ENCODE measurements at regions not wholly inside any gene's neighbourhood (a gene's known extent, or its start where the extent isn't known, plus 50 kb on each side); places are given as distances from the start of the nearest gene placed in this dataset.

DNA sequence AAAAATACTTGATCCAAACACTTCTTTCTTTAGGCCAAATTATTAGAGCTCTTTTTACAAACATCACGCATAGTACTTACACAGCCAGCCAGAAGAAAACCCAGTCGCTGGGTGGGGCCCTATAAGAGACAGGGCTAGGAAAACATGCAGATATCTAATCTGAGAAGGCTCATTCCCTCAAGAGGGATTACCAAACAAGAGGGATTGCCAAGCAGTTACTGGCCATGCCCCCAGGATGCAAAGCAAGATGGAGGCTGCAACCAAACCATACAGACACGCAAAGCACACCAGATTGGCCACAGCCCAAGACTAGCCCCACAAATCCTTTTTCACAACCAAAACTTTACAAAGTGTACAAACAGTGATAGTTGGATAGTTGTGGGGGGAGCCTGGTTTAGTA lies 1235.4 kb upstream of the GJE1 start:
- peak overlapping the region; percentile 80; the same call in 2 of the 3 replicates for H3K27ac ChIP-seq (ENCODE audit: extremely low read depth, low read depth, low read length)
- peak overlapping the region; percentile 65 to 71; a peak in 3 of 4 replicates for H3K9ac ChIP-seq (ENCODE audit: insufficient read depth in 1 of 2, low read depth in 2 of 2, low read length in 2 of 2)
- BruUV-seq (replicated peaks): no TSS peak
- ATAC-seq (peak; percentile 80), DNase-seq (ENCODE audit: extremely low read depth in 1 of 4, low spot score in 3 of 4) (peak in 2 of 4 experiments; percentile 24 to 54), FAIRE-seq (peak; percentile 37)
- peaks cover 16% of the 10 kb centered on the region; the same call in 2 of the 3 replicates for H3K36me3 ChIP-seq (ENCODE audit: control insufficient read depth, insufficient read depth, low read length)
- intact Hi-C loops (cut with micrococcal nuclease): no loop called here
- no peak overlapping the region; the same call in 1 of the 2 replicates for H2AFZ ChIP-seq (ENCODE audit: low read depth, low read length)
- H3K4me2 ChIP-seq (ENCODE audit: insufficient read depth, low read length): peak overlapping the region; percentile 75
- no peaks in the 10 kb centered on the region for H3K9me3 ChIP-seq (replicated peaks; ENCODE audit: control insufficient read depth, insufficient read depth, low read depth, low read length)
- peak overlapping the region; percentile 58 for H3K4me3 ChIP-seq
- H3K27me3 ChIP-seq (ENCODE audit: control insufficient read depth in 2 of 2, insufficient read depth in 2 of 2, low read length in 2 of 2): no peaks in the 10 kb centered on the region
- WGBS (ENCODE audit: insufficient coverage, low coverage, missing lambda C conversion rate): 3% methylated on average over 3 of the region's 3 CpGs
- TF ChIP-seq ELF2 (CRISPR knock-in tag; IDR thresholded peaks at IDR 0.05) (no peak), YY1 (IDR thresholded peaks at IDR 0.05; ENCODE audit: borderline replicate concordance in 1 of 3, control insufficient read depth in 1 of 3, extremely low read depth in 1 of 3, insufficient read depth in 3 of 3, insufficient read length in 1 of 3, insufficient replicate concordance in 2 of 3, low read depth in 1 of 3, low read length in 2 of 3) (peak in 2 of 3 experiments; percentile 35 to 78), ZNF766 (CRISPR knock-in tag; conservative IDR thresholded peaks at IDR 0.05) (0 out of 2 replicates have a peak, but pooled peaks have one; percentile 27)
- TF ChIP-seq, protein P1, sequence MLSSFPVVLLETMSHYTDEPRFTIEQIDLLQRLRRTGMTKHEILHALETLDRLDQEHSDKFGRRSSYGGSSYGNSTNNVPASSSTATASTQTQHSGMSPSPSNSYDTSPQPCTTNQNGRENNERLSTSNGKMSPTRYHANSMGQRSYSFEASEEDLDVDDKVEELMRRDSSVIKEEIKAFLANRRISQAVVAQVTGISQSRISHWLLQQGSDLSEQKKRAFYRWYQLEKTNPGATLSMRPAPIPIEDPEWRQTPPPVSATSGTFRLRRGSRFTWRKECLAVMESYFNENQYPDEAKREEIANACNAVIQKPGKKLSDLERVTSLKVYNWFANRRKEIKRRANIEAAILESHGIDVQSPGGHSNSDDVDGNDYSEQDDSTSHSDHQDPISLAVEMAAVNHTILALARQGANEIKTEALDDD (IDR thresholded peaks at IDR 0.05): peak; percentile 43; the same call in 1 of the 2 replicates
- TF ChIP-seq, protein P2, sequence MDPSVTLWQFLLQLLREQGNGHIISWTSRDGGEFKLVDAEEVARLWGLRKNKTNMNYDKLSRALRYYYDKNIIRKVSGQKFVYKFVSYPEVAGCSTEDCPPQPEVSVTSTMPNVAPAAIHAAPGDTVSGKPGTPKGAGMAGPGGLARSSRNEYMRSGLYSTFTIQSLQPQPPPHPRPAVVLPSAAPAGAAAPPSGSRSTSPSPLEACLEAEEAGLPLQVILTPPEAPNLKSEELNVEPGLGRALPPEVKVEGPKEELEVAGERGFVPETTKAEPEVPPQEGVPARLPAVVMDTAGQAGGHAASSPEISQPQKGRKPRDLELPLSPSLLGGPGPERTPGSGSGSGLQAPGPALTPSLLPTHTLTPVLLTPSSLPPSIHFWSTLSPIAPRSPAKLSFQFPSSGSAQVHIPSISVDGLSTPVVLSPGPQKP (CRISPR knock-in tag; IDR thresholded peaks at IDR 0.05): no peak
- no peaks in the 10 kb centered on the region for H3K9me1 ChIP-seq (ENCODE audit: control insufficient read depth, insufficient read depth, low read length)
- POLR2A ChIA-PET: interaction anchor here (0.6 kb wide), 1 partner anchor 1522 kb away, joined by 4 read pairs; no protein-coding TSS in a partner anchor
- H4K20me1 ChIP-seq (replicated peaks; ENCODE audit: control insufficient read depth, insufficient read depth, low read length): no peaks in the 10 kb centered on the region
- in situ Hi-C loops (cut with MboI): no loop called here
- H3K79me2 ChIP-seq (ENCODE audit: control insufficient read depth, insufficient read depth, low read length): peaks cover 43% of the 10 kb centered on the region
- CTCF ChIA-PET (ENCODE audit: low intra/inter-chr PET ratio): no interaction called here
- no peaks in the 10 kb centered on the region for H3K4me1 ChIP-seq (replicated peaks in 1 of 2; ENCODE audit: control insufficient read depth in 2 of 2, insufficient read depth in 2 of 2, low read length in 2 of 2)

Measured in K562 (cell line).